ENCODE measurements at regions not wholly inside any gene's neighbourhood (a gene's known extent, or its start where the extent isn't known, plus 50 kb on each side); places are given as distances from the start of the nearest gene placed in this dataset.

GRCh38 chr20:6956574-6956973, 189.1 kb downstream of the BMP2 start:
- DNase-seq = peak; percentile 11

- DNase-seq = no peak
Measured at GRCh38 chr20:6959900-6960312, 192.4 kb downstream of the BMP2 start.

GRCh38 chr20:6966721-6967120, 199.2 kb downstream of the BMP2 start:
- no peak for DNase-seq

GRCh38 chr20:6974838-6975237, 207.4 kb downstream of the BMP2 start:
- DNase-seq = no peak

- no peak for DNase-seq
Measured at GRCh38 chr20:6975311-6975710, 207.8 kb downstream of the BMP2 start.

GRCh38 chr20:6976106-6976900, 208.8 kb downstream of the BMP2 start:
- peak; percentile 47 for DNase-seq

- DNase-seq = no peak
Measured at GRCh38 chr20:6979621-6980020, 212.1 kb downstream of the BMP2 start.

GRCh38 chr20:6993011-6993410, 225.5 kb downstream of the BMP2 start:
- no peak for DNase-seq

GRCh38 chr20:6993511-6993910, 226.0 kb downstream of the BMP2 start:
- DNase-seq = no peak

- no peak for DNase-seq
Measured at GRCh38 chr20:6994452-6994851, 227.0 kb downstream of the BMP2 start.

- DNase-seq = no peak
Measured at GRCh38 chr20:6998909-6999308, 231.4 kb downstream of the BMP2 start.

GRCh38 chr20:6999381-6999780, 231.9 kb downstream of the BMP2 start:
- no peak for DNase-seq

- no peak for DNase-seq
Measured at GRCh38 chr20:7003598-7003997, 236.1 kb downstream of the BMP2 start.

GRCh38 chr20:7004801-7005200, 237.3 kb downstream of the BMP2 start:
- no peak for DNase-seq

GRCh38 chr20:7010527-7010926, 243.0 kb downstream of the BMP2 start:
- peak; percentile 68 for DNase-seq

- no peak for DNase-seq
Measured at GRCh38 chr20:7015257-7015656, 247.8 kb downstream of the BMP2 start.

GRCh38 chr20:7022597-7022996, 255.1 kb downstream of the BMP2 start:
- DNase-seq = no peak

GRCh38 chr20:7025635-7026034, 258.1 kb downstream of the BMP2 start:
- DNase-seq = no peak

- no peak for DNase-seq
Measured at GRCh38 chr20:7029019-7029418, 261.5 kb downstream of the BMP2 start.

- no peak for DNase-seq
Measured at GRCh38 chr20:7031222-7031621, 263.7 kb downstream of the BMP2 start.

- no peak for DNase-seq
Measured at GRCh38 chr20:7038029-7038428, 270.5 kb downstream of the BMP2 start.

- no peak for DNase-seq
Measured at GRCh38 chr20:7057611-7058010, 290.1 kb downstream of the BMP2 start.

- no peak for DNase-seq
Measured at GRCh38 chr20:7078804-7079203, 311.3 kb downstream of the BMP2 start.

GRCh38 chr20:7080472-7080871, 313.0 kb downstream of the BMP2 start:
- no peak for DNase-seq

- DNase-seq = no peak
Measured at GRCh38 chr20:7085467-7085866, 318.0 kb downstream of the BMP2 start.

All from inflammatory macrophage treated with lipopolysaccharide for 4 hours (primary cell).